ENCODE measurements at regions not wholly inside any gene's neighbourhood (a gene's known extent, or its start where the extent isn't known, plus 50 kb on each side); places are given as distances from the start of the nearest gene placed in this dataset.

DNA sequence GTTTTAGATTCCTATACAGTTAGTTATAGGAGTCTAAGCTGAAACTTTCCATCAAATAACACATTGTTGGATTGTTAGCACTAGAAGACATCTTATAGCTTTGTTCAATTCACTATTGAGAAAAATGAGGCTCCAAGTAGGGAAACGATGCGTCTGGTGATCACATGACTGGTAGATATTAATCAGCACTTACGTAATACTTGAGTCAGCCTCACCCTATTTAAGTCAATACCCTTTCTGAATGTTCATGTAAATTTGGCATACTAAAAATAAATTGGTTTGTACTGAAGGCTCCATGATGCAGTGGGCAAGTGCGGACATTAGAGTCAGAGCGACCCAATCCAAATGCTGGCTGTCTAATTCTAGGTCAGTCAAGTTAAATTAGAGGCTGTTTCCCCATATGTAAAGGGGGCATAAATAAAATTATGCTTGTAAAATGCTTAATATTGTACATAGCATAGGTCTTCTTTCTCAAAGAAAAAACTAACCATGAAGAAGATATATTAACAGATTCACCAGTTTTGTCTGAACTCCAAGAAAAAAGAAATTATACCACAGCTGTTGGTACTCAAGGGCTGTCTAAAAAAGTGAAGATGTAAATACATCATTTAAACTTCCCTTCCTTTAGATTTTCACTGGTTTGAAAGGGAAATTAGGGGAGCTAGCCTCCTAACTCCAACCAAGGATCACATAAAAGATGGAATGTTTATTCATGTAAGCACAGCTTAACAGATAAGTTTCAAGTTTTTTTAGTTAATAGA, 406.6 kb upstream of the TLE4 start:
- Histone ChIP-seq H3K4me3 (ENCODE audit: low read length) (no peak overlapping the region), H3K27ac (ENCODE audit: low read length) (no peak overlapping the region), H3K27me3 (ENCODE audit: control insufficient read depth, insufficient read depth, low read length) (no peaks in the 10 kb centered on the region), H3K9me3 (ENCODE audit: control insufficient read depth, insufficient read depth, low read length) (no peaks in the 10 kb centered on the region), H3K4me1 (ENCODE audit: control insufficient read depth, insufficient read depth, low read length) (no peaks in the 10 kb centered on the region), H3K36me3 (ENCODE audit: control insufficient read depth, insufficient read depth, low read length) (no peaks in the 10 kb centered on the region)
- no peaks in the 10 kb centered on the region for H3K9me3 Mint-ChIP-seq
- H3K4me1 Mint-ChIP-seq, result peaks cover 8 to 17% of the 10 kb centered on the region in 2 donors
- no peak for DNase-seq
- H3K36me3 Mint-ChIP-seq, result no peaks in the 10 kb centered on the region
- no peak overlapping the region for H3K27ac Mint-ChIP-seq
- H3K4me3 Mint-ChIP-seq, result no peak overlapping the region
- WGBS (ENCODE audit: insufficient coverage), result 86% methylated on average over 5 of the region's 5 CpGs
- no peak for TF ChIP-seq CTCF (IDR thresholded peaks at IDR 0.05)
- intact Hi-C loops (cut with micrococcal nuclease), result no loop called here
- ATAC-seq, result no peak
- H3K27me3 Mint-ChIP-seq (ENCODE audit: low read depth in 2 of 2), result no peaks in the 10 kb centered on the region

DNA sequence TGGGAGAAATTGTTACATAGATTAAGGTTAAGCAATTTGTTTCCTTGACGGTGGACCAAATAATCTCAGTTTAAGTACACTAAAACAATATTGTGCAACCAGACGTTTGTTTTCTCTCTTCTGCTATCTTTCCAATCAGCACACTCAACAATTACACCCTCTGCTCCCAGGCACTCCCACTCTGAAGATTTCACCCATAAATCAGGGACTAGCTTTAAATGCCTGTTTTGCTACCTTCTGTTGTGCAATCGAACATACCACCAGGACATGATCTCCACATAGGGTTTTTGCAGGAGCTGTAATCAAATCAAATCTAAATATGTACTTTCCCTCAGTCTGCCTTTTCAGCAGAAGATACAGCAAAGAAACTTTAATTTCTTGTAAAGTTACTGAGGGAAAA, 405.8 kb upstream of the TLE4 start:
- Histone ChIP-seq H3K27me3 (ENCODE audit: control insufficient read depth, insufficient read depth, low read length) (no peaks in the 10 kb centered on the region), H3K4me1 (ENCODE audit: control insufficient read depth, insufficient read depth, low read length) (no peaks in the 10 kb centered on the region), H3K36me3 (ENCODE audit: control insufficient read depth, insufficient read depth, low read length) (no peaks in the 10 kb centered on the region), H3K4me3 (ENCODE audit: low read length) (no peak overlapping the region), H3K27ac (ENCODE audit: low read length) (no peak overlapping the region), H3K9me3 (ENCODE audit: control insufficient read depth, insufficient read depth, low read length) (no peaks in the 10 kb centered on the region)
- H3K9me3 Mint-ChIP-seq, result peaks cover 2% of the 10 kb centered on the region in 2 donors
- no peak for ATAC-seq
- no peak overlapping the region for H3K27ac Mint-ChIP-seq
- peaks cover 8 to 17% of the 10 kb centered on the region in 2 donors for H3K4me1 Mint-ChIP-seq
- intact Hi-C loops (cut with micrococcal nuclease), result no loop called here
- DNase-seq, result no peak
- H3K27me3 Mint-ChIP-seq (ENCODE audit: low read depth in 2 of 2), result no peaks in the 10 kb centered on the region
- H3K4me3 Mint-ChIP-seq, result no peak overlapping the region
- H3K36me3 Mint-ChIP-seq, result no peaks in the 10 kb centered on the region
- no peak for TF ChIP-seq CTCF (IDR thresholded peaks at IDR 0.05)
- 72% methylated on average over 3 of the region's 3 CpGs for WGBS (ENCODE audit: insufficient coverage)

DNA sequence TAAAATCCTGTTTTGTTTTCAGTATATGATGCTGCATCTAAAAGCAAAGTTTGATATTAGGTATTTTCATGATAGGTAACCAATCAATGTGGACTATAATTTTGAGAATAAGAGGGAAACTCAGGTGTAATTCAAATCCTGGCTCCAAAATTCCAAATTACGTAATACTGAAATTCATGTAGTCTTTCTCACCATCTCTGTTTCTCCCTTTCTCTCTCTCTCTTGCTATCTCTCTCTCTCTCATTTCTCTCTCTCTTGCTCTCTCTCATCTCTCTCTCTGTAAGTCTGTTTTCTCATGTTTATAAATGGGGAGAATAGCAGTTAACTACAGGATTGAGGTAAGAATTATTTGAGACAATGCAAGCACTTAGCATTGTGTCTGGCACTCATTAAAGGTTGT, 401.1 kb upstream of the TLE4 start:
- Histone ChIP-seq H3K4me1 (ENCODE audit: control insufficient read depth, insufficient read depth, low read length) (no peaks in the 10 kb centered on the region), H3K27ac (ENCODE audit: low read length) (no peak overlapping the region), H3K27me3 (ENCODE audit: control insufficient read depth, insufficient read depth, low read length) (no peaks in the 10 kb centered on the region), H3K36me3 (ENCODE audit: control insufficient read depth, insufficient read depth, low read length) (no peaks in the 10 kb centered on the region), H3K9me3 (ENCODE audit: control insufficient read depth, insufficient read depth, low read length) (no peaks in the 10 kb centered on the region), H3K4me3 (ENCODE audit: low read length) (no peak overlapping the region)
- no peak for DNase-seq
- no peaks in the 10 kb centered on the region for H3K4me1 Mint-ChIP-seq
- H3K36me3 Mint-ChIP-seq, result no peaks in the 10 kb centered on the region
- no peaks in the 10 kb centered on the region for H3K27me3 Mint-ChIP-seq (ENCODE audit: low read depth in 2 of 2)
- no peak for TF ChIP-seq CTCF (IDR thresholded peaks at IDR 0.05)
- H3K9me3 Mint-ChIP-seq, result peaks cover 2 to 3% of the 10 kb centered on the region in 2 donors
- no peak overlapping the region for H3K4me3 Mint-ChIP-seq
- 100% methylated on average over 1 of the region's 1 CpG for WGBS (ENCODE audit: insufficient coverage)
- no peak for ATAC-seq
- no peak overlapping the region for H3K27ac Mint-ChIP-seq
- intact Hi-C loops (cut with micrococcal nuclease), result no loop called here

GRCh38 chr9:79173932-79174331, 397.8 kb upstream of the TLE4 start:
- no peaks in the 10 kb centered on the region for H3K4me1 Mint-ChIP-seq
- H3K9me3 Mint-ChIP-seq, result peaks cover 2 to 3% of the 10 kb centered on the region in 2 donors
- WGBS (ENCODE audit: insufficient coverage), result 95% methylated on average over 3 of the region's 3 CpGs
- H3K4me1 ChIP-seq (ENCODE audit: control insufficient read depth, insufficient read depth, low read length), result no peaks in the 10 kb centered on the region
- no peaks in the 10 kb centered on the region for H3K27me3 Mint-ChIP-seq (ENCODE audit: low read depth in 2 of 2)
- DNase-seq (no peak), ATAC-seq (no peak)
- H3K27ac ChIP-seq (ENCODE audit: low read length), result no peak overlapping the region
- H3K27me3 ChIP-seq (ENCODE audit: control insufficient read depth, insufficient read depth, low read length), result no peaks in the 10 kb centered on the region
- H3K9me3 ChIP-seq (ENCODE audit: control insufficient read depth, insufficient read depth, low read length), result no peaks in the 10 kb centered on the region
- intact Hi-C loops (cut with micrococcal nuclease), result no loop called here
- H3K4me3 Mint-ChIP-seq, result no peak overlapping the region
- H3K36me3 ChIP-seq (ENCODE audit: control insufficient read depth, insufficient read depth, low read length), result no peaks in the 10 kb centered on the region
- no peaks in the 10 kb centered on the region for H3K36me3 Mint-ChIP-seq
- TF ChIP-seq CTCF (IDR thresholded peaks at IDR 0.05), result no peak
- no peak overlapping the region for H3K27ac Mint-ChIP-seq
- no peak overlapping the region for H3K4me3 ChIP-seq (ENCODE audit: low read length)
